ENCODE measurements at regions not wholly inside any gene's neighbourhood (a gene's known extent, or its start where the extent isn't known, plus 50 kb on each side); places are given as distances from the start of the nearest gene placed in this dataset.

GRCh38 chr3:76346690-76347089 is 561.3 kb upstream of the ZNF717 start:
- no peak for TF ChIP-seq EZH2 (IDR thresholded peaks at IDR 0.05; ENCODE audit: borderline replicate concordance, insufficient read depth, low read depth, low read length, poor library complexity, severe bottlenecking)
- TF ChIP-seq, protein P1, sequence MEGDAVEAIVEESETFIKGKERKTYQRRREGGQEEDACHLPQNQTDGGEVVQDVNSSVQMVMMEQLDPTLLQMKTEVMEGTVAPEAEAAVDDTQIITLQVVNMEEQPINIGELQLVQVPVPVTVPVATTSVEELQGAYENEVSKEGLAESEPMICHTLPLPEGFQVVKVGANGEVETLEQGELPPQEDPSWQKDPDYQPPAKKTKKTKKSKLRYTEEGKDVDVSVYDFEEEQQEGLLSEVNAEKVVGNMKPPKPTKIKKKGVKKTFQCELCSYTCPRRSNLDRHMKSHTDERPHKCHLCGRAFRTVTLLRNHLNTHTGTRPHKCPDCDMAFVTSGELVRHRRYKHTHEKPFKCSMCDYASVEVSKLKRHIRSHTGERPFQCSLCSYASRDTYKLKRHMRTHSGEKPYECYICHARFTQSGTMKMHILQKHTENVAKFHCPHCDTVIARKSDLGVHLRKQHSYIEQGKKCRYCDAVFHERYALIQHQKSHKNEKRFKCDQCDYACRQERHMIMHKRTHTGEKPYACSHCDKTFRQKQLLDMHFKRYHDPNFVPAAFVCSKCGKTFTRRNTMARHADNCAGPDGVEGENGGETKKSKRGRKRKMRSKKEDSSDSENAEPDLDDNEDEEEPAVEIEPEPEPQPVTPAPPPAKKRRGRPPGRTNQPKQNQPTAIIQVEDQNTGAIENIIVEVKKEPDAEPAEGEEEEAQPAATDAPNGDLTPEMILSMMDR (IDR thresholded peaks at IDR 0.05) = no peak
